ENCODE measurements at regions not wholly inside any gene's neighbourhood (a gene's known extent, or its start where the extent isn't known, plus 50 kb on each side); places are given as distances from the start of the nearest gene placed in this dataset.

GRCh38 chr6:67880939-67881705, 754.0 kb upstream of the ADGRB3 start (continued):
- TF ChIP-seq BRD9 (IDR thresholded peaks at IDR 0.05; ENCODE audit: low read depth, partially characterized antibody) = no peak
- TF ChIP-seq MEF2A (IDR thresholded peaks at IDR 0.05; ENCODE audit: control insufficient read depth, low read depth, low read length) = no peak
- TF ChIP-seq, protein P1, sequence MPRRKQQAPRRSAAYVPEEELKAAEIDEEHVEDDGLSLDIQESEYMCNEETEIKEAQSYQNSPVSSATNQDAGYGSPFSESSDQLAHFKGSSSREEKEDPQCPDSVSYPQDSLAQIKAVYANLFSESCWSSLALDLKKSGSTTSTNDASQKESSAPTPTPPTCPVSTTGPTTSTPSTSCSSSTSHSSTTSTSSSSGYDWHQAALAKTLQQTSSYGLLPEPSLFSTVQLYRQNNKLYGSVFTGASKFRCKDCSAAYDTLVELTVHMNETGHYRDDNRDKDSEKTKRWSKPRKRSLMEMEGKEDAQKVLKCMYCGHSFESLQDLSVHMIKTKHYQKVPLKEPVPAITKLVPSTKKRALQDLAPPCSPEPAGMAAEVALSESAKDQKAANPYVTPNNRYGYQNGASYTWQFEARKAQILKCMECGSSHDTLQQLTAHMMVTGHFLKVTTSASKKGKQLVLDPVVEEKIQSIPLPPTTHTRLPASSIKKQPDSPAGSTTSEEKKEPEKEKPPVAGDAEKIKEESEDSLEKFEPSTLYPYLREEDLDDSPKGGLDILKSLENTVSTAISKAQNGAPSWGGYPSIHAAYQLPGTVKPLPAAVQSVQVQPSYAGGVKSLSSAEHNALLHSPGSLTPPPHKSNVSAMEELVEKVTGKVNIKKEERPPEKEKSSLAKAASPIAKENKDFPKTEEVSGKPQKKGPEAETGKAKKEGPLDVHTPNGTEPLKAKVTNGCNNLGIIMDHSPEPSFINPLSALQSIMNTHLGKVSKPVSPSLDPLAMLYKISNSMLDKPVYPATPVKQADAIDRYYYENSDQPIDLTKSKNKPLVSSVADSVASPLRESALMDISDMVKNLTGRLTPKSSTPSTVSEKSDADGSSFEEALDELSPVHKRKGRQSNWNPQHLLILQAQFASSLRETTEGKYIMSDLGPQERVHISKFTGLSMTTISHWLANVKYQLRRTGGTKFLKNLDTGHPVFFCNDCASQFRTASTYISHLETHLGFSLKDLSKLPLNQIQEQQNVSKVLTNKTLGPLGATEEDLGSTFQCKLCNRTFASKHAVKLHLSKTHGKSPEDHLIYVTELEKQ (CRISPR knock-in tag; IDR thresholded peaks at IDR 0.05) = no peak
- TF ChIP-seq RHOXF2B (CRISPR knock-in tag; conservative IDR thresholded peaks at IDR 0.05) = no peak
- no peak for TF ChIP-seq ZNF217 (CRISPR knock-in tag; IDR thresholded peaks at IDR 0.05)
- TF ChIP-seq, protein P2, sequence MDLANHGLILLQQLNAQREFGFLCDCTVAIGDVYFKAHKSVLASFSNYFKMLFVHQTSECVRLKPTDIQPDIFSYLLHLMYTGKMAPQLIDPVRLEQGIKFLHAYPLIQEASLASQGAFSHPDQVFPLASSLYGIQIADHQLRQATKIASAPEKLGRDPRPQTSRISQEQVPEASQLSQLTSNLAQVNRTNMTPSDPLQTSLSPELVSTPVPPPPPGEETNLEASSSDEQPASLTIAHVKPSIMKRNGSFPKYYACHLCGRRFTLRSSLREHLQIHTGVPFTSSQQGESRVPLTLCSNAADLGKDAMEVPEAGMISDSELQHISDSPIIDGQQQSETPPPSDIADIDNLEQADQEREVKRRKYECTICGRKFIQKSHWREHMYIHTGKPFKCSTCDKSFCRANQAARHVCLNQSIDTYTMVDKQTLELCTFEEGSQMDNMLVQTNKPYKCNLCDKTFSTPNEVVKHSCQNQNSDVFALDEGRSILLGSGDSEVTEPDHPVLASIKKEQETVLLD (IDR thresholded peaks at IDR 0.05) = no peak
- TF ChIP-seq STAG1 (CRISPR knock-in tag; IDR thresholded peaks at IDR 0.05; ENCODE audit: borderline replicate concordance) = no peak
- TF ChIP-seq TCFL5 (CRISPR knock-in tag; conservative IDR thresholded peaks at IDR 0.05) = no peak
- TF ChIP-seq BDP1 (IDR thresholded peaks at IDR 0.05; ENCODE audit: insufficient read depth, insufficient read length) = no peak
- TF ChIP-seq, protein P3, sequence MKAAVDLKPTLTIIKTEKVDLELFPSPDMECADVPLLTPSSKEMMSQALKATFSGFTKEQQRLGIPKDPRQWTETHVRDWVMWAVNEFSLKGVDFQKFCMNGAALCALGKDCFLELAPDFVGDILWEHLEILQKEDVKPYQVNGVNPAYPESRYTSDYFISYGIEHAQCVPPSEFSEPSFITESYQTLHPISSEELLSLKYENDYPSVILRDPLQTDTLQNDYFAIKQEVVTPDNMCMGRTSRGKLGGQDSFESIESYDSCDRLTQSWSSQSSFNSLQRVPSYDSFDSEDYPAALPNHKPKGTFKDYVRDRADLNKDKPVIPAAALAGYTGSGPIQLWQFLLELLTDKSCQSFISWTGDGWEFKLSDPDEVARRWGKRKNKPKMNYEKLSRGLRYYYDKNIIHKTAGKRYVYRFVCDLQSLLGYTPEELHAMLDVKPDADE (conservative IDR thresholded peaks at IDR 0.05; ENCODE audit: control insufficient read depth, low read depth, low read length) = no peak
- TF ChIP-seq RERE (CRISPR knock-in tag; IDR thresholded peaks at IDR 0.05; ENCODE audit: borderline replicate concordance) = no peak
- TF ChIP-seq CREBBP (IDR thresholded peaks at IDR 0.05; ENCODE audit: low read depth, low read length) = no peak
- no peak for TF ChIP-seq TAF1 (IDR thresholded peaks at IDR 0.05; ENCODE audit: control insufficient read depth, extremely low read depth, insufficient read depth, low read length, severe bottlenecking)
- TF ChIP-seq CBFB (CRISPR knock-in tag; IDR thresholded peaks at IDR 0.05) = no peak
- TF ChIP-seq CBFA2T2 (conservative IDR thresholded peaks at IDR 0.05) = peak; percentile 58
- 0 out of 2 replicates have a peak, but pooled peaks have one; percentile 23 for TF ChIP-seq ARID2 (IDR thresholded peaks at IDR 0.05)

All from K562 (cell line).